ENCODE measurements at regions not wholly inside any gene's neighbourhood (a gene's known extent, or its start where the extent isn't known, plus 50 kb on each side); places are given as distances from the start of the nearest gene placed in this dataset.
"Not testable (repeated sequence)": the region's sequence is repeated elsewhere in the genome, so short reads cannot be mapped to it uniquely, and the experiment has no call there.

- H3K36me3 ChIP-seq (ENCODE audit: insufficient read depth, low read length); H3K9me2 ChIP-seq (ENCODE audit: insufficient read depth, low read length); H3K79me2 ChIP-seq (ENCODE audit: insufficient read depth, low read depth, low read length); CTCF ChIA-PET (ENCODE audit: unreplicated experiment); BruUV-seq (replicated peaks); H2AFZ ChIP-seq (ENCODE audit: low read length); POLR2A ChIA-PET; intact Hi-C loops (cut with micrococcal nuclease; ENCODE audit: unreplicated experiment); H4K20me1 ChIP-seq (ENCODE audit: insufficient read depth, low read length); H3K9me3 ChIP-seq (ENCODE audit: low read length); DNase-seq (ENCODE audit: low spot score): not testable (repeated sequence)
- H3K4me2 ChIP-seq (ENCODE audit: low read length) = peak overlapping the region; percentile 66
- peak overlapping the region; percentile 66 for H3K27ac ChIP-seq (ENCODE audit: low read depth, low read length, poor library complexity, severe bottlenecking)
- peaks cover 20% of the 10 kb centered on the region for H3K4me1 ChIP-seq (ENCODE audit: insufficient read depth, low read length, poor library complexity, severe bottlenecking)
- H3K4me3 ChIP-seq (ENCODE audit: low read depth, low read length, poor library complexity, severe bottlenecking) = peak overlapping the region; percentile 46
These were observed 505.2 kb downstream of the RPIA start for GRCh38 chr2:89196719-89197118.

- H3K4me1 ChIP-seq (ENCODE audit: insufficient read depth, low read length, poor library complexity, severe bottlenecking) = peaks cover 20% of the 10 kb centered on the region
- H4K20me1 ChIP-seq (ENCODE audit: insufficient read depth, low read length); POLR2A ChIA-PET; DNase-seq (ENCODE audit: low spot score); H3K4me3 ChIP-seq (ENCODE audit: low read depth, low read length, poor library complexity, severe bottlenecking); H3K9me3 ChIP-seq (ENCODE audit: low read length); H3K27ac ChIP-seq (ENCODE audit: low read depth, low read length, poor library complexity, severe bottlenecking); BruUV-seq (replicated peaks); H3K79me2 ChIP-seq (ENCODE audit: insufficient read depth, low read depth, low read length); H3K36me3 ChIP-seq (ENCODE audit: insufficient read depth, low read length); H3K4me2 ChIP-seq (ENCODE audit: low read length); H2AFZ ChIP-seq (ENCODE audit: low read length); H3K9me2 ChIP-seq (ENCODE audit: insufficient read depth, low read length); intact Hi-C loops (cut with micrococcal nuclease; ENCODE audit: unreplicated experiment); CTCF ChIA-PET (ENCODE audit: unreplicated experiment): not testable (repeated sequence)
These were observed 506.6 kb downstream of the RPIA start for GRCh38 chr2:89198026-89198425.

- H2AFZ ChIP-seq (ENCODE audit: low read length); H3K9me2 ChIP-seq (ENCODE audit: insufficient read depth, low read length); H3K9me3 ChIP-seq (ENCODE audit: low read length); BruUV-seq (replicated peaks); H3K27ac ChIP-seq (ENCODE audit: low read depth, low read length, poor library complexity, severe bottlenecking); H3K4me3 ChIP-seq (ENCODE audit: low read depth, low read length, poor library complexity, severe bottlenecking); H4K20me1 ChIP-seq (ENCODE audit: insufficient read depth, low read length); CTCF ChIA-PET (ENCODE audit: unreplicated experiment); H3K79me2 ChIP-seq (ENCODE audit: insufficient read depth, low read depth, low read length); H3K4me2 ChIP-seq (ENCODE audit: low read length); H3K36me3 ChIP-seq (ENCODE audit: insufficient read depth, low read length); POLR2A ChIA-PET: not testable (repeated sequence)
- H3K4me1 ChIP-seq (ENCODE audit: insufficient read depth, low read length, poor library complexity, severe bottlenecking) = peaks cover 20% of the 10 kb centered on the region
- intact Hi-C loops (cut with micrococcal nuclease; ENCODE audit: unreplicated experiment) = loop anchor here (5.0 kb wide), 1 partner anchor 507 kb away; the partner anchor contains the start of gene RPIA
- peak; percentile 14 for DNase-seq (ENCODE audit: low spot score)
These were observed 508.2 kb downstream of the RPIA start for GRCh38 chr2:89199453-89200246.

- BruUV-seq (replicated peaks); H3K9me3 ChIP-seq (ENCODE audit: low read length); H3K4me2 ChIP-seq (ENCODE audit: low read length); H3K4me3 ChIP-seq (ENCODE audit: low read depth, low read length, poor library complexity, severe bottlenecking); H3K36me3 ChIP-seq (ENCODE audit: insufficient read depth, low read length); H2AFZ ChIP-seq (ENCODE audit: low read length); H3K27ac ChIP-seq (ENCODE audit: low read depth, low read length, poor library complexity, severe bottlenecking); H3K79me2 ChIP-seq (ENCODE audit: insufficient read depth, low read depth, low read length); H4K20me1 ChIP-seq (ENCODE audit: insufficient read depth, low read length); CTCF ChIA-PET (ENCODE audit: unreplicated experiment); H3K9me2 ChIP-seq (ENCODE audit: insufficient read depth, low read length); POLR2A ChIA-PET; DNase-seq (ENCODE audit: low spot score): not testable (repeated sequence)
- H3K4me1 ChIP-seq (ENCODE audit: insufficient read depth, low read length, poor library complexity, severe bottlenecking) = peaks cover 20% of the 10 kb centered on the region
- intact Hi-C loops (cut with micrococcal nuclease; ENCODE audit: unreplicated experiment) = loop anchor here (5.0 kb wide), 1 partner anchor 508 kb away; the partner anchor contains the start of gene RPIA
These were observed 508.7 kb downstream of the RPIA start for GRCh38 chr2:89200247-89200527.

GRCh38 chr2:89202518-89202917 is 511.0 kb downstream of the RPIA start:
- POLR2A ChIA-PET; H3K79me2 ChIP-seq (ENCODE audit: insufficient read depth, low read depth, low read length); H3K4me3 ChIP-seq (ENCODE audit: low read depth, low read length, poor library complexity, severe bottlenecking); H4K20me1 ChIP-seq (ENCODE audit: insufficient read depth, low read length); BruUV-seq (replicated peaks); H3K9me2 ChIP-seq (ENCODE audit: insufficient read depth, low read length); H3K9me3 ChIP-seq (ENCODE audit: low read length); H3K27ac ChIP-seq (ENCODE audit: low read depth, low read length, poor library complexity, severe bottlenecking); H3K36me3 ChIP-seq (ENCODE audit: insufficient read depth, low read length); CTCF ChIA-PET (ENCODE audit: unreplicated experiment); H2AFZ ChIP-seq (ENCODE audit: low read length); H3K4me2 ChIP-seq (ENCODE audit: low read length); H3K4me1 ChIP-seq (ENCODE audit: insufficient read depth, low read length, poor library complexity, severe bottlenecking); DNase-seq (ENCODE audit: low spot score): not testable (repeated sequence)
- intact Hi-C loops (cut with micrococcal nuclease; ENCODE audit: unreplicated experiment) = loop anchor here (5.0 kb wide), 1 partner anchor 510 kb away; the partner anchor contains the start of gene RPIA

Measured in OCI-LY7 (cell line).